ENCODE measurements at regions not wholly inside any gene's neighbourhood (a gene's known extent, or its start where the extent isn't known, plus 50 kb on each side); places are given as distances from the start of the nearest gene placed in this dataset.
"Not testable (repeated sequence)": the region's sequence is repeated elsewhere in the genome, so short reads cannot be mapped to it uniquely, and the experiment has no call there.

DNA sequence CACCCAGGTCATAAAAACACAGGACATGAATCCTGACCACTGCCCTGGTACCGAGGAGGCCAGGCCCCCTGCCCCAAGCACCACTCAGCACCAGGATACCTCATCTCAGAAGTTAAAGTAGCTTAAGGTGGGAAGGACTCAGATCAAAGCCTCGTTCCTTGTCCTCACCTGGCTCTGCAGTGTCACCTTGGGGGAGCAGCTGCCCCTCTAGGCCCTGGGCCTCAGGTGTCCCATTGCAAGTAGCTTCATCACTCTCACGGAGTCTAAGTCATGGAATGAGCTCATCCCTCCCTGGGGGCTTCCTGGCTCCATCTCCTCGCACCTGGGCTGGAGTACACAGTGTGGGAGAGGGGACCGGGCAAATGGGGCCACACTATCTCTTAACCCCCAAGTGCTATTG lies 148.0 kb downstream of the TPRA1 start:
- Mint-ChIP-seq H3K4me3 (no peak overlapping the region), H3K9me3 (no peaks in the 10 kb centered on the region), H3K27ac (no peak overlapping the region), H3K27me3 (peaks cover 24% of the 10 kb centered on the region), H3K4me1 (no peaks in the 10 kb centered on the region)
- ATAC-seq (no peak), DNase-seq (no peak)

DNA sequence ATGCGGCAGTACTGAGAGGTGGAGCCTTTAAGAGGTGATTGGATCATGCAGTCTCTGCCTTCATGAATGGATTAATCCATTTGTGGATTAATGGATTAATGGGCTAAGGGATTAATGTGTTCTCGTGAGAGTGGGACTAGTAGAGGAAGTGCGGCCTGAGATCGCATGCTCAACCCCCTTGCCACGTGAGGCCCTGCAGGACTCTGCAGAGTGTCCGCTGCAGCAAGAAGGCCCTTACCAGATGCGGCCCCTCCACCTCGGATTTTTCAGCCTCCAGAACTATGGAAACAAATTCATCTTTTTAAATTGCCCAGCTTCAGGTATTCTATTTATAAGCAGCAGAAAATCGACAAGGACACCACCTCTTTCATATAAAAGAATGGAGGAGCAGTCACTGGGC lies 148.8 kb downstream of the TPRA1 start:
- no peak for DNase-seq
- ATAC-seq: no peak
- H3K4me1 Mint-ChIP-seq: no peaks in the 10 kb centered on the region
- H3K27me3 Mint-ChIP-seq: peaks cover 24% of the 10 kb centered on the region
- H3K9me3 Mint-ChIP-seq: no peaks in the 10 kb centered on the region
- no peak overlapping the region for H3K27ac Mint-ChIP-seq
- no peak overlapping the region for H3K4me3 Mint-ChIP-seq

DNA sequence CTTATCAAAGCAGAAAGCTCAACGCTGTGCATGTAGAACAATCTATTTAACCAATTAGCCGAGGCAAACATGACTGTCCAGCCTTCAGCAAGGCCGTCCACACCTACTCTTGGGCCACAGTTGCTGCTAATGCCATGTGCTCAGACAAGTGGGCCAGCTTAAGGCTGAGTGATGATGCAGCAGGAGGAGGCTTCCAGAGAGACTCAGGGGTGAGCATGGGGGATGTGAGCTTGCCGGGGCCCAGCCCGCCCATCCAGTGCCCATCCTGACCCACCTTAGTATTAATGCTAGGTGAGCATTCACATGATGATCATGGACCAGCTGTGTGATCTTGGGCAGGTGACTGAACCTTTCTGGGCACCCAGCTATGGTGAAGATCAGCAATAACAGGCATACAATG lies 150.1 kb downstream of the TPRA1 start:
- ATAC-seq: no peak
- no peak for DNase-seq
- H3K9me3 Mint-ChIP-seq: no peaks in the 10 kb centered on the region
- no peak overlapping the region for H3K27ac Mint-ChIP-seq
- H3K27me3 Mint-ChIP-seq: peaks cover 16% of the 10 kb centered on the region
- no peak overlapping the region for H3K4me3 Mint-ChIP-seq
- H3K4me1 Mint-ChIP-seq: no peaks in the 10 kb centered on the region

DNA sequence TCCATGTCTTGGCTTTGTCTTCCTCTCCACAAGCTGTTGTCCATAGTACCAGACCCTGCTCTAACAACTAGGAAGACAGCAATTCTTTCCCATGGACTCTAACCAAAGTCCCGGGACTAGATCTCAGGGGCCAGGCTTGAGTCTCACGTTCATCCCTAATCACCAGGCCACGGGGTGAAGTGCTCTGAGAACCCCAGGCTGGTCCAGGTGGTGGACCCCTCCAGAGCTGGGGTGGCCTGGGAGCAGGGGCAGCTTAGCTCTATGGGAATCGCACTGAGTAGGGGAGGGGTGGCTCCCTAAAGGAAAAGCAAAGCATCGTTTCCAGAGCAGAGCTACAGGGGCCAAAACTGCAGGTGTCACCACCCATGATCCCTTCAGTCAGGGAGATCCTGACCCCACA lies 150.9 kb downstream of the TPRA1 start:
- no peak overlapping the region for H3K27ac Mint-ChIP-seq
- H3K4me1 Mint-ChIP-seq: no peaks in the 10 kb centered on the region
- H3K4me3 Mint-ChIP-seq: no peak overlapping the region
- H3K27me3 Mint-ChIP-seq: peaks cover 8% of the 10 kb centered on the region
- no peaks in the 10 kb centered on the region for H3K9me3 Mint-ChIP-seq
- DNase-seq (no peak), ATAC-seq (no peak)

DNA sequence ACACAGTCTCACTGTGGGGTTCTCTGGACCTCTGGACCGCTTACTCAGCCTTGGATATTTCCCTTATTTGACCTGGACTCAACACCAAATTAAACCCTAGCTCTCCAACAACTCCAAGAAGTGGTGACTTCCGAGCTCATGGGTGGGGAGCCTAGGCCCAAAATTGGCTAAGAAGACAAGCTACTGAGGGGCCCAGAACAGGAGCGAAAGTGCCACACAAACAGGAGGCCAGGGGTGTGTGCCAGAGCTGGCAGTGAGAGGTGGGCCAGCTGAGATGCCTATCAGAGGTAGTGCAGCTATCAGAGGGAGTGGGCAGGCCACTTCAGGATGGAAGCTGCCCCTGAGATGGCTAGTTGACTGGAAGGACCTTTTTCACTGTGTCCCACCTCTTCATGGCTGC lies 151.1 kb upstream of the PRR20G start:
- DNase-seq (no peak), ATAC-seq (no peak)
- Mint-ChIP-seq H3K4me1 (no peaks in the 10 kb centered on the region), H3K4me3 (no peak overlapping the region), H3K27ac (no peak overlapping the region), H3K27me3 (peaks cover 8% of the 10 kb centered on the region), H3K9me3 (no peaks in the 10 kb centered on the region)

DNA sequence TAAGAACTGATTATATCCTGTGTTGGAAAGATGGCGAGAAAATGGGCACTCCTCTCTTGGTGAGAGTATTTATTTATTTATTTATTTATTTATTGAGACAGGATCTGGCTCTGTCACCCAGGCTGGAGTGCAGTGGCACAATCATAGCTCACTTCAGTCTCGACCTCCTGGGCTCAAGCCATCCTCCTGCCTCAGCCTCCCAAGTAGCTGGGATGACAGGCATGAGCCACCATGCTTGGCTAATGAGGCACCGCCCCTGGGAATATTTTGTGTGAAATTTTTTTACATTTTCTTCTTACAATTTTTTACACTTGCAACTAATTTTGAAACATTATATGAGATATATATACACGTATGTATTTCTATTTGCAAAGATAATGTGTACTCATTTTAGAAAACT lies 150.5 kb upstream of the PRR20G start:
- Mint-ChIP-seq H3K4me1 (no peaks in the 10 kb centered on the region), H3K27me3 (peaks cover 8% of the 10 kb centered on the region), H3K4me3 (no peak overlapping the region), H3K27ac (no peak overlapping the region), H3K9me3 (no peaks in the 10 kb centered on the region)
- ATAC-seq: no peak
- no peak for DNase-seq

DNA sequence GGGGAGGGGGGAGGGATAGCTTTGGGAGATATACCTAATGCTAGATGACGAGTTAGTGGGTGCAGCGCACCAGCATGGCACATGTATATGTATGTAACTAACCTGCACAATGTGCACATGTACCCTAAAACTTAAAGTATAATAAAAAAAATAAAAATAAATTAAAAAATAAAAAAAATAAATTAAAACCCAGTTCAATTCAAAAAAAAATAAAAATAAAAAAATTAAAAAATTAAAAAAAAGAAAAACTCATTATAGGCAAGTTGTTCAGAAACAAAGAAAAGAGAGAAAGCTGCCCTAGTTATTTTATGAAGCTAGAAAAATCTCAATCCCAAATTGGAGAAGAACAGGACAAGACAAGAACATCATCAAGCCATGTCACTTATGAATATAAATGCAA lies 147.5 kb upstream of the PRR20G start:
- H3K9me3 Mint-ChIP-seq, H3K4me3 Mint-ChIP-seq, H3K4me1 Mint-ChIP-seq, H3K27ac Mint-ChIP-seq, DNase-seq, ATAC-seq: not testable (repeated sequence)
- H3K27me3 Mint-ChIP-seq: peaks cover 22% of the 10 kb centered on the region

DNA sequence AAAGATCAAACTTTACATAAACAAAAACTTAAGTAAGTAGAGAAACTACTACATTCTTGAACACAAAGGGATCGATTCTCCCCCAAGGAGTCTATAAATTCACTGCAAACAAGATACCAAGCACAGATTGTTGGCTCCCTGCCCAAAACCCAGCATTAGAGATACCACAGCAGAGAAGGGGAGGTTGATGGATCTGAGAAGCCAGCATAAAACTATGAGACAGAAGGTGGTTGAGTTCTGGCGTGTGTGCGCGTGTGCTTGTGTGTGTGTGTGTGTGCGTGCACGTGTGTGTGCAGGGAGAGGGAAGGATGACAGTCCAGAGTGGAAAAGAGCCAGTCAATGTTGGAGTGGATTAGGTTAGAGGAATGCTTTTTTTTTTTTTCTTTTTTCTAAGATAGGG lies 143.2 kb upstream of the PRR20G start:
- Mint-ChIP-seq H3K9me3 (no peaks in the 10 kb centered on the region), H3K27ac (no peak overlapping the region), H3K4me3 (no peak overlapping the region), H3K27me3 (peaks cover 54% of the 10 kb centered on the region), H3K4me1 (no peaks in the 10 kb centered on the region)
- DNase-seq: no peak
- no peak for ATAC-seq

DNA sequence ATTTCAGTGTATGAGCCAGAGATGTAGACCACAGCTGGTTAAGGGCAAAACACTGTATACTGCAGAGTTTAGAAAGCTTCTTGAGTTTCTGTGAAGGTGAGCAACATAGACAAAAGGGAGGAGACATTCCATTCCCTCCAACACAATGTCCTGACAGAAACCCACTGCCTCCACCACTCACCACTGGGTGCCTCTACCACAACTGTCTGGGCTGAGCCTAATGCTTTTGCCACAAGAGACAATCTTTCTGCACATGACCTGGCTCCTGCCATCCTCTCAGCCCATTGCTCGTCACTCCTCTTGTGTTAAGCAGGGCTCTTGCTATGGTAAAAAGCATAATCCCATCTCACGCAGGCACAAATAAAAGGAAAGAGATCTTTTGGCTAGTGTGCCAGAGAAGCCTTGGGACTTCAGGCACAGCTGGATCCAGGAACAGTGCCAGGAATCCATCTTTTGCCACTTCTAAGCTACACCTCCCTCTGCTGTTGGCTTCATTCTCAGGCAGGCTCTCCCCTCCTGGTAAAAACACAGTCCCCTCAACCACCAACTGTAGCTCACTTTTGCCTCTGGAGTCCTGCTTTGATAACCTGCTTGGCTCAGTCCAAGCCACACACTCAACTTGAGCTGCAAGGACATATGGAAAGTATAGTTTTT lies 140.6 kb upstream of the PRR20G start:
- no peaks in the 10 kb centered on the region for H3K9me3 Mint-ChIP-seq
- no peak for DNase-seq
- H3K4me3 Mint-ChIP-seq: no peak overlapping the region
- H3K27me3 Mint-ChIP-seq: peaks cover 80% of the 10 kb centered on the region
- no peak overlapping the region for H3K27ac Mint-ChIP-seq
- ATAC-seq: no peak
- no peaks in the 10 kb centered on the region for H3K4me1 Mint-ChIP-seq

DNA sequence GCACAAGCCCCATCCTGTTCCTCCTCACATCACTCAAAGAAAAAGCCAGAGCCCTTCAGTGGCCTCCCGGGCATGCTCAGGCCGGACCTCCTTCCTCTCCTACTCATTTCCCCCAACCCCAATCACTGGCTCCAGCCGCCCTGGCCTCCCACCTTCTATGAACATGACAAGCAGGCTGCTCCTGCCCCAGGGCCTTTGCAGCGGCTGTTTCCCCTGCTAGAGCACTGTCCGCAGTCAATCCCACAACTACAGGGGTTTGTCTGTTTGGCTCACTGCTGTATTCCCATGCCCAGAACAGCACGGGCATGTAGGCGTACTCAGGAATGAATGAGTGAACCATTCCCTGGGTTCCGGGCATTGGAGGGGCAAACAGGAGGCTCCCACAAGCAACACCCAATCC lies 139.8 kb upstream of the PRR20G start:
- ATAC-seq (no peak), DNase-seq (no peak)
- H3K27ac Mint-ChIP-seq: no peak overlapping the region
- H3K4me3 Mint-ChIP-seq: no peak overlapping the region
- H3K27me3 Mint-ChIP-seq: peaks cover 85% of the 10 kb centered on the region
- H3K4me1 Mint-ChIP-seq: no peaks in the 10 kb centered on the region
- no peaks in the 10 kb centered on the region for H3K9me3 Mint-ChIP-seq

DNA sequence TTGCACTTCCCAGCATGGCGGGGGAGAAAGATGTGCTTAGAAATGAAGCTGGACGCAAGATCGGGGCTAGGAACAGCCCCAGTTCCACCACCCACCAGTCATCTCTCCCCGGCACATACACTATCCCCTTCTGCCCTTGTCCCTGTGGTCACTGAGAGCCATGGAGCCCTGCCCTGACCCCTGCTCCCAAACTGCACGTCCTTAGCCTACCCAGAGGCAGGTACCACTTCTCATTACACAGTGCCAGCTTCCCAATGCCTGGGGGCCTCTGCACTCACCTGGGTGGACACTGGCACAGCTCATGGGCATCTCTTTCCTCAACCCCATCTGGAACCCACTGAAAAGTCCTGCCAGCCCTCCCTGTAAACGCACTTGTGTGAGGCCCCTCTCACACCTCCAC lies 139.3 kb upstream of the PRR20G start:
- no peak for ATAC-seq
- DNase-seq: no peak
- H3K9me3 Mint-ChIP-seq: no peaks in the 10 kb centered on the region
- H3K4me3 Mint-ChIP-seq: no peak overlapping the region
- no peak overlapping the region for H3K27ac Mint-ChIP-seq
- H3K27me3 Mint-ChIP-seq: peaks cover 85% of the 10 kb centered on the region
- no peaks in the 10 kb centered on the region for H3K4me1 Mint-ChIP-seq

DNA sequence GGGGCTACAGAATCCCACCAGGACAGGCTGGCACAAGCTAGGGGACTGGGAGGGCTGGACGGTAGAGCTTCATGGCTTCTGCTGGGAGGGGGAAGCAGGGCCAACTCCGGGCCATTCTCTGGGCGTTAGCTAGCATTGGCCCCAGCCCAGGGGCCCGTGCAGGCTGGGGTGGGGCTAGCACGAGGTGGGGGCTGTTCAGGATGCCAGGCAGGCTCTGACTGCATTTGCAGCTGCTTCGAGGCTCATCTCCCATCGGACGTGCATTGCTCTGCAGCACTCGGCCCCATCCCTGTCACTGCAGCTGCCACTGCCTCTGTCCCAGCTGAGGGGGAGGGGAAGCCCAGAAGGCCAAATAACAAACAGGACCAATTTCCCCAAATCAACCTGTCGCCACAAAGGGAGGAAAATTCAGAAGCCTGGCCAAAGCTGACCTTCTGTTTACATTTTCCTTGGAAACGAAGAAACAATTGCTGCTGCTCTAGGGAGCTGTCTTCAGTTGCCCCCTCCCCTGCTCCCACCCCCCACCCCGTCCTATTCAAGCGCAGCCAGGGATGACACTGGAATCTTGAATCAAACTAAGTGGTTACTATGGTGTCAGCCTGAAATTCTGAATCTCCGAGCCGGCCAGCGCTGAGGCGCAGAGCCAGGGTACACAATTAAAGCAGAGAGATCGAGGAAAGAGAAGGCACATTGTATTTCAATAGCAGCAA lies 138.8 kb upstream of the PRR20G start:
- ATAC-seq (no peak), DNase-seq (no peak)
- H3K4me1 Mint-ChIP-seq: no peaks in the 10 kb centered on the region
- no peak overlapping the region for H3K27ac Mint-ChIP-seq
- H3K9me3 Mint-ChIP-seq: no peaks in the 10 kb centered on the region
- H3K27me3 Mint-ChIP-seq: peaks cover 83% of the 10 kb centered on the region
- H3K4me3 Mint-ChIP-seq: no peak overlapping the region

DNA sequence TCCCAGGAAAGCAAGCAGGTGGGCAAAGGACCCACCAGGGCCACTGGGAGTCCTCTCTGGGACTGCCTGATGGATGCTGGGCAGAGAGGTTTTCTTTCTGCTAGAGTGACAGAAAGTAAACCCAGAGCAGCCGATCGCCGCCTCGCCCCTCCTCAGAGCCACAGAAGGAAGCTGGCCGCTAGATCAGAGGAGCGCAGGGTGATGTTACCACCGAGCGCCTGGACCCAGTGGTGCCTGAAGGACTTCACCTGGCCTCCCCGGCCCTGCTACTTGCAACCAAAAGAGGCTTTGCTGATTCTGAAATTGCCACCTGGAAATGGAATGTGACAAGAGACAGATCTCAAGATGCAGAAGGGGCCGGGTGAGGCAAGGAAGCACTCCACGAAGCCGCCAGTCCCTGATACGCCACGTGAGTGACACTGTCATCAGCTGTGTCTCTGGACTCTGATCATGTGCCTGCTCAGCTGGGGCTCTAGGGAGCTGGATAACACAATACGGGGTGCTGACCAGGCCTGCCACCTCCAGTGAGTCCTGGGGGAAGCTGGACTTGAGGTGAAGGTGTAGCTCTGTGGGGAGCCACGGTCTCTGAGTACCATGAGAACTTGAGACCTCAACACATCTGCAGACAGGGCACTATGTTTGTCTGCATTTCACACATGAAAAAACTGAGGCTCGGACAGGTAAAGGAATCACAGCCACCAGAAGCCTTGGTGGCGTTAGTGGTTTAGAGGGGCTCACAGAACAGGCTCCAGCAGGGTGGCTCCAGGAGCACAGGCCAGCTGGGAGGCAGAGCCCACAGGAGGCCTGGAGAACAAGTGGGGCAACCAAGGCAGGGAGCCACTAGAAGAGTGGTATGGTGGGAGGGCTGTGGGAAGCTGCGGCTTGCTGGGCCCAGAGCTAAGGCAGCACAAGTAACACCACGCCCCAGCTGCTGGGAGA lies 137.9 kb upstream of the PRR20G start:
- no peaks in the 10 kb centered on the region for H3K9me3 Mint-ChIP-seq
- ATAC-seq: no peak
- peaks cover 75% of the 10 kb centered on the region for H3K27me3 Mint-ChIP-seq
- no peaks in the 10 kb centered on the region for H3K4me1 Mint-ChIP-seq
- H3K4me3 Mint-ChIP-seq: no peak overlapping the region
- DNase-seq: no peak
- no peak overlapping the region for H3K27ac Mint-ChIP-seq

DNA sequence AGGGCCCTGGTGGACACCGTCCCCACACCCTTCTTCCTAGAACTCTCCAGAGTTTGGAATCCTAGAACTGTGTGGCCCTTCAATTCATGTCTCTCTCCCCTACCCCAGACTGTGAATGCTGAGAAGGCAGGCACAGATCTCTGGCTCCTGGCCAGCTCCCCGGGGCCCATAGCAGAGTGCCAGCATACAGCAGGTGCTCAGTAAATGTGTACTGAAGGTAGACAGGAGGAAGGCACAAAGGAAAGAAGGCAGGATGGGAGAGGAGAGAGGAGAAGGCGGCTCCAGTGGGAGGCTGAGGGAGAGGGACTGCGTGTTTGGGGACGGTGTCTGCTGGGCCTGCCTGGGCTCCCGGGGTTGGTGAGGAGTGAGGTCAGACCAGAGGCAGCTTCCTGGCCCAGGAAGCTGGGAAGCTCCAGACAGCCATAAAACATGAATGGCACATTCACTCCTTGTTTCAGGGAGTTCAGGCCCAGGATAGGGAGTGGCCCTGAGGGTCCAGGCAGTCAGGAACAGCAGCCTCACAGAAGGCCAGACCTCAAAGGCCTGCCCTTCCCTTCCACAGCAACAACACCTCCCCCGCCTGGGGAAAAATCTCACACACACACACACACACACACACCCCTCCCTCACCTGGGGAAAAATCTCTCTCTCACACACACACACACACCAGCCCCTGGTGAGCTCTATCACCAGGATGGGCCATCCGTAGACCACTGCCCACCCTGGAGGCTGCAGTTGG lies 137.1 kb upstream of the PRR20G start:
- H3K27me3 Mint-ChIP-seq: peaks cover 80% of the 10 kb centered on the region
- H3K27ac Mint-ChIP-seq: peak overlapping the region; percentile 8 to 19
- no peak overlapping the region for H3K4me3 Mint-ChIP-seq
- ATAC-seq (no peak), DNase-seq (no peak)
- H3K9me3 Mint-ChIP-seq: no peaks in the 10 kb centered on the region
- no peaks in the 10 kb centered on the region for H3K4me1 Mint-ChIP-seq

DNA sequence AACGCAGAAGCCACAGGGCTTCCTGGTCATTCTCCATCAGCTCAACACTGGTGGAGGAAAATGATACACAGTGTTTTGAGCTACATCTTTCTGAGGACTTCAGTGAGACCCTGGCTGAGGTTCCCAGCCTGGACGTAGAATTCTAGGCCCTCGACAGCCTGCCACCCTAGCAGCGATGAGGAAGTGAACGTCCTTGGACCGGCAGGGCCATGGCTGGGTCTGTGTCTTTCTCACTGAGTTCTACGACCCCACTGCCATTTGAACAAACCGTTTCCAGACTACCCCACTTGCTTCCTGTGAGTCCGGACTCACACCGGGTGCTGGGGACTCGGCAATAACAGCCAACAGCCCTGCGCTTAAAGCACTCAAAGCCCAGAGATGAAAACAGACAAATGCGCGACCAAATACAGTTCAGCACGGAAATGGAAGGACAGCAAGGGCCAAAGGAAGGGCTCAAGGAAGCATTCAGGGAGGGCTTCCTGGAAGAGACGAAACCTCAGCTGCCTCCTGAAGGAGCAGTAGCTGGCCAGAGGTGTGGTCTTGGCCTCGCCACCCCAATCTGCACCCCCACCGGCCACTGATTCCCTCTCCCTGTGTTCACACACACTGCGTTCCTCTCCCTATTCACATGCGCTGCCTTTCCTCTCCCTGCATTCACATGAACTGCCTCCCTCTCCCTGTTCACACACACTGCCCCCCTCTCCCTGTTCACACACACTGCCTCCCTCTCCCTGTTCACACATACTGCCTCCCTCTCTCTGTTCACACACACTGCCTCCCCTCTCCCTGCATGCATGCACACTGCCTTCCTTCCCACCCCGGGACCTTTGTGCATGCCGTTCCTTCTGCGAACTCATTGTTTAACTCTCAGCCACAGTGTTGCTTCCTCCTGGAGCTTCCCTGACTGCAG lies 136.3 kb upstream of the PRR20G start:
- H3K27ac Mint-ChIP-seq: peak overlapping the region; percentile 8 to 19
- no peak for ATAC-seq
- no peaks in the 10 kb centered on the region for H3K4me1 Mint-ChIP-seq
- no peak for DNase-seq
- H3K4me3 Mint-ChIP-seq: no peak overlapping the region
- H3K27me3 Mint-ChIP-seq: peaks cover 83% of the 10 kb centered on the region
- no peaks in the 10 kb centered on the region for H3K9me3 Mint-ChIP-seq
